GM19467 (cell line): ENCODE measurements at regions not wholly inside any gene's neighbourhood (a gene's known extent, or its start where the extent isn't known, plus 50 kb on each side); places are given as distances from the start of the nearest gene placed in this dataset.
"Not testable (repeated sequence)": the region's sequence is repeated elsewhere in the genome, so short reads cannot be mapped to it uniquely, and the experiment has no call there.

ENCODE experiments used
- ATAC-seq: cut with Tn5 transposase; IDR thresholded peaks from one replicate; pipeline ENCODE4 v1.9.1; 2021; ENCODE audit warnings: mild to moderate bottlenecking, moderate library complexity; ENCODE audit not compliant: unreplicated experiment

- no peak for ATAC-seq
Measured at GRCh38 chr4:126853715-126854114, 779.0 kb upstream of the INTU start.

GRCh38 chr4:126856906-126857305 lies 775.9 kb upstream of the INTU start:
- no peak for ATAC-seq

- ATAC-seq: no peak
Measured at GRCh38 chr4:126859314-126859713, 773.4 kb upstream of the INTU start.

DNA sequence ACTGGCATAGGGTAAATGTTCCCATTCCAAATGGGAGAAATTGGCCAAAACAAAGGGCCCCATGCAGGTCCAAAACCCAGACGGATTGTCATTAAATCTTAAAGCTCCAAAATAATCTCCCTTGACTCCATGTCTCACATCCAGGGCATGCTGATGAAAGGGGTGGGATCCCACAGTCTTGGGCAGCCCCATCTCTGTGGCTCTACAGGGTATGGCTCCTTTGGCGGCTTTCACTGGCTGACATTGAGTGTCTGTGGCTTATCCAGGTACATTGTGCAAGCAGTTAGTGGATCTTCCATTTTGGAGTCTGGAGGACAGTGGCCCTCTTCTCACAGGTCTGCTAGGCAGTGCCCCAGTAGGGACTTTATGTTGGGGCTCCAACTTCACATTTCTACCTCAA lies 772.9 kb upstream of the INTU start:
- no peak for ATAC-seq

- ATAC-seq: no peak
Measured at GRCh38 chr4:126860308-126860707, 772.4 kb upstream of the INTU start.

- no peak for ATAC-seq
Measured at GRCh38 chr4:126869967-126870366, 762.8 kb upstream of the INTU start.

- ATAC-seq: no peak
Measured at GRCh38 chr4:126871810-126872209, 760.9 kb upstream of the INTU start.

- ATAC-seq: no peak
Measured at GRCh38 chr4:126874533-126874932, 758.2 kb upstream of the INTU start.

DNA sequence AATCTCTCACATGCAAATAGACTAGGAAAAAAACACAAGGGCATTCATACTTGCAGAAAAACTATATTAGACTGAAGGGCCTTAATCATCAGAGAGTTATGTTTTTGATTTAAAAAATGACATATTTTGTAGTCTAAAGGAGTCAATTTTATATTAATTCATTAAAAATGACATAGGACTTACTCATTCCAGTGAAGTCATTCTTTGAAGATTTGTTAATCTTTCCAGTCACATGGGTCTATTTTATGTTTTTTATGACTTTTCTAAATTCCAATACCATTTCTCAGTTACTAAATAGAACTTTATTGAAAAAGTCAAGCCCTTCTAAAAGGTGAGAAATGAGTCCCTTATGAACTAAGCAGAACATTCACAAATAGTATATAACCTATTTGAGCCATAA lies 743.8 kb upstream of the INTU start:
- no peak for ATAC-seq

GRCh38 chr4:126890383-126890782 lies 742.4 kb upstream of the INTU start:
- no peak for ATAC-seq

DNA sequence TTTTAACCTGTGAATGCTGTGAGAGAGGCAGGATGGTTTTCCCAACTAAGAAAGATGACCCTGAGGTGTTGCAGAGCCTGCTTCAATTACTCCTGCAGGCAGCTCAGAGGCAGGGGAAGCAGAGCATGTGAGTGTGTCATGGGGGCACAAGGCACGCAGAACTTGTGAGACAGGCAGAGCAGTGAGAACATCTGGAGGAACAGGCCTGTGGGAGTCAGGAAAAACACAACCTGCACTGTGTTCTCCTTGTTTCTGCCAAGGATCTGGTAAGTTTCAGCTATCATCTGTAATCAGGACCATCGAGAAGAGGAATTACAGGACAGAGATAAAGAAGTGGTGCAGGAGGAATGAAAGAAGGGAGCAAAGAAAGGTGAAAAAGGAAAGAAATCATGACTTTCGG lies 741.8 kb upstream of the INTU start:
- no peak for ATAC-seq

- ATAC-seq: no peak
Measured at GRCh38 chr4:126894963-126895362, 737.8 kb upstream of the INTU start.

- ATAC-seq: no peak
Measured at GRCh38 chr4:126895988-126896570, 736.7 kb upstream of the INTU start.

DNA sequence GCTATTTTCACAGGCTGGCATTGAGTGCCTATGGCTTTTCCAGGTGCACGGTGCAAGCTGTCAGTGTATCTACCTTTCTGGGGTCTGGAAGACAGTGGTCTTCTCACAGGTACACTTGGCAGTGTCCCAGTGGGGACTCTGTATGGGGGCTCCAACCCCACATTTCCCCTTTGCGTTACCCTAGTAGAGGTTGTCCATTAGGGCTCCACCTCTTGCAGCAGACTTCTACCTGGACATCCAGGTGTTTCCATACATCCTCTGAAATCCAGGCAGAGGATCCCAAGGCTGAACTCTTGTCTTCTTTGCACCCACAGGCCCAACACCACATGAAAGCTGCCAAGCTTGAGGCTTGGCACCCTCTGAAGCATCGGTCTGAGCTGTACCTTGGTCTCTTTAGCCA lies 735.7 kb upstream of the INTU start:
- no peak for ATAC-seq

GRCh38 chr4:126898815-126899214 lies 733.9 kb upstream of the INTU start:
- no peak for ATAC-seq

DNA sequence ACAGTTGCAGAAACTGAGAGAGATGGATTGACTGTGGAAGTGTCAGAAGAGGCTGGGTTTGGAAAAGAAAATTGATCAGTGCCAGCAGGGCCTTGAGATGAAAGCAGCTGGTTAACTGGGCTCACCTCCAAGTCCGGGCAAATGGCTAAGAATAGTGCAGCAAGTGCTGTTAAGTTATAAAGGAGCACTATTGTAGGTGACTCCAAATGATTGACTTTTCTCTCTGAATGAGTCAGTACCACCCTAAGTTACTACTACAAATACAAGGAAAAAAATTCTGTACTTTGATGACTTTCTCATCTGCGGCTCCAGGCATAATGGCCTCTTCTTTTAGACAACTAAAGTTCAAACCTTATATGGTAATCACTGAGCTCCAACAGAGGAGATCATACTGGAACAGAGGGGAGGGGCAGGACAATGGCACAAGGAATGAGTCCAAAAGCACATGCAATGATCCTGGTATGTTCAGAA lies 733.4 kb upstream of the INTU start:
- ATAC-seq: no peak

DNA sequence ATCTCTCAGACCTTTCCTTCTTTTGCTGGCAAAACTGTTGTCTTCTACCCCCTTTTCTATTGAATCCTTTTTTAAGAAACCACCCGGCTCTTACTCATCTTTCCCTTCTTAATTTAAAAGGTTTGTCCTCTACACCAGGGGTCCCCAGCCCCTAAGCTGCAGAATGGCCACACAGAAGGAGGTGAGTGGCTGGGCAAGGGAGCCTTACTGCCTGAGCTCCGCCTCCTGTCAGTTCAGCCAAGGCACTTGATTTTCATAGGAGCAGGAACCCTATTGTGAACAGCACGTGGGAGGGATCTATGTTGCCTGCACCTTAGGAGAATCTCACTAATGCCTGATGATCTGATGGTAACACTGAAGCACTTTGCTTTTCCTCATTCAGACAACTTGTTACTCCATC lies 726.3 kb upstream of the INTU start:
- no peak for ATAC-seq

- no peak for ATAC-seq
Measured at GRCh38 chr4:126907389-126907788, 725.4 kb upstream of the INTU start.

DNA sequence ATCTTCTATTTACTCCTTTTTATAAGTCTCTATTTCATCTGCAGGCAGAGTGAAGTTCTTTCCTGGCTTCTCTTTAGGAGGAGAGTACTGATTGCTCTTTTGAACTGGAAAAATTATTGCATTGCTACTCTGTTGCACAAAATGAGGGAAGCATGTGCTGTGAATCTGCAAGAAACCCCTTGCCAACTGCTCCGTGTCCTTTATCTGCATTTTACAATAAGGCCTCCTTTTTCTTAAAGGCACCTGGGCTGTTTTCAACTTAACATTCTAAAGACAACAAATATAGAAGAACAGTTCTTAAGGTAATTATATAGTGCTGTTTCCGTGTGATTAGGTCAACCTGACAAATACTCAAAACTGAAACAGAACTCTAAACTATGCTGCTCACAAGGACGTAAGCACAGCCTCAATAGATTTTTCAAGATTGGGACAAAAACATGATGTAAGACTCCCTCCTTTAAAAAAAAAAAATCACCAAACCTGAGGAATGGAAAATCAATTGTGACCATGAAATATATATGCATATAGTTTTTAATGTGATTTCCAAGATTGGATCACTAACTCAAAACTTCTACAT lies 716.6 kb upstream of the INTU start:
- no peak for ATAC-seq

DNA sequence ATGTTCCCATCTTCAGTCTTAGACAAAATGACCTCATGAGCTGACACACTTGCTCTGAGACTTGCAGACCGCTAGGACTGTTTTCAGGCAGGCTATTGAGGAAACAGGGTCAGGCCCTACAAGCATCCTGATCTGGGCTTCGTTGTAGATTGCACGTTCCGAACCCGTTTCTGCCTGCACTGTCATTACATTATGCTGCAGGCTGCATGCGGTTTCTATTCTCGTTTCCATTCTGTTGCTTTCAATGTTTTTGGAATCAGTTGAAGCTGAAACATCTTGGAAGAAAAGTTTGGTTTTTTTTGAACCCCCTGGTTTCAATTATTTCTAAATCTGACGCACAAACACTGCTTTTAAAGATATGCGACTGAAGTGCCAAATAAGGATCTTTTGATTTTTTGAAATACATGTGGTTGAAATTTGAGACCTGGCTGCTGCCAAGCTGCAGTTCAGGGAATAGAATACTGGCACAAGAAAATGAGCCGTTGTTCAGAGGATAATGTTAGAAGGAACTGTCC lies 716.1 kb upstream of the INTU start:
- no peak for ATAC-seq

- not testable (repeated sequence) for ATAC-seq
Measured at GRCh38 chr4:126922328-126922938, 710.3 kb upstream of the INTU start.

GRCh38 chr4:126924237-126924636 lies 708.5 kb upstream of the INTU start:
- no peak for ATAC-seq
